Tibial artery (tissue), 4 donors: ENCODE measurements at regions not wholly inside any gene's neighbourhood (a gene's known extent, or its start where the extent isn't known, plus 50 kb on each side); places are given as distances from the start of the nearest gene placed in this dataset.

Experiments
- DNase-seq, 2 donors: peaks; one replicate each; pipeline ENCODE4 v3.0.0-alpha.2; 2019
- H3K27ac ChIP-seq, 2 donors: fragments of 200-600 bp; sonication (generic) in 1 of 2; 1 replicate in 1 of 2; 2 replicates in 1 of 2; pipeline ENCODE4 v1.5.1; 2018 to 2019; ENCODE audit warnings: mild to moderate bottlenecking in 1 of 2
- H3K27me3 ChIP-seq, 2 donors: fragments of 200-600 bp; sonication (generic) in 1 of 2; one replicate each; pipeline versions ENCODE4 v1.5.1 to v1.6.0; 2016 to 2019
- H3K36me3 ChIP-seq, 3 donors: fragments of 200-600 bp; sonication (generic) in 2 of 3; one replicate each; pipeline ENCODE4 v1.5.1; 2016 to 2019; ENCODE audit warnings: mild to moderate bottlenecking in 2 of 3
- H3K4me1 ChIP-seq, 4 donors: fragments of 200-600 bp; sonication (generic) in 2 of 4; 1 replicate in 3 of 4; 2 replicates in 1 of 4; pipeline ENCODE4 v1.5.1; 2016 to 2019
- H3K4me3 ChIP-seq, 2 donors: fragments of 200-600 bp; sonication (generic) in 1 of 2; 1 replicate in 1 of 2; 2 replicates in 1 of 2; pipeline ENCODE4 v1.5.1; 2018 to 2019; ENCODE audit warnings: mild to moderate bottlenecking in 2 of 2
- H3K9me3 ChIP-seq, 3 donors: fragments of 200-600 bp; sonication (generic) in 1 of 3; one replicate each; pipeline ENCODE4 v1.5.1; 2016 to 2019
- intact Hi-C: fragments of 100-400 bp; cut with DNase I; formaldehyde crosslinking; loops from one replicate; pipeline ENCODE4 v1.15.0; 2023; ENCODE audit warnings: low total_unique reads
- TF ChIP-seq, protein P1 (sequence below), 2 experiments: fragments of 200-600 bp in 1 of 2; fragments of 450-650 bp in 1 of 2; IDR thresholded peaks; one replicate each; pipeline ENCODE4 v1.5.1; 2017 to 2019; ENCODE audit warnings: antibody characterized with exemption in 2 of 2, mild to moderate bottlenecking in 1 of 2, moderate library complexity in 1 of 2

DNA sequence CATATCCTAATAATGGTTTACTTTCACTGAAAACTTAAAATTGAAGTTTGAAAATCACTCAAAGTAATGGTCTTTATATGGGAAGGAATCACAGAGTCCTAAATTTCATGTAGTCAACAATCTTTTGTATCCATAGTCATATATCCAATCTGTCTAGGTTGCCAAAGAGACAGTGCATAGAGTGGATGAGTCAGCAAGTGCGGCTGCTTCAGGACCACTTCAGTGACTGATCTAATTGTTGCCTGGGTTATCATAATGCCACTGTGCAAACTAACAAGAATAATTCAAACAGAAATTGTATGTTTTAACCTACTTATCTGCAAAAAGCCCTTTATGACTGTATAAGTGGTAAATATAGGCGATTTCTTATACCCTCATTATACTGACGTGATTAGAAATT lies 211.3 kb upstream of the PRR16 start:
- DNase-seq: no peak
- no peaks in the 10 kb centered on the region for H3K36me3 ChIP-seq
- no peak overlapping the region for H3K4me3 ChIP-seq
- no peaks in the 10 kb centered on the region for H3K27me3 ChIP-seq
- no peaks in the 10 kb centered on the region for H3K9me3 ChIP-seq
- TF ChIP-seq, protein P1, sequence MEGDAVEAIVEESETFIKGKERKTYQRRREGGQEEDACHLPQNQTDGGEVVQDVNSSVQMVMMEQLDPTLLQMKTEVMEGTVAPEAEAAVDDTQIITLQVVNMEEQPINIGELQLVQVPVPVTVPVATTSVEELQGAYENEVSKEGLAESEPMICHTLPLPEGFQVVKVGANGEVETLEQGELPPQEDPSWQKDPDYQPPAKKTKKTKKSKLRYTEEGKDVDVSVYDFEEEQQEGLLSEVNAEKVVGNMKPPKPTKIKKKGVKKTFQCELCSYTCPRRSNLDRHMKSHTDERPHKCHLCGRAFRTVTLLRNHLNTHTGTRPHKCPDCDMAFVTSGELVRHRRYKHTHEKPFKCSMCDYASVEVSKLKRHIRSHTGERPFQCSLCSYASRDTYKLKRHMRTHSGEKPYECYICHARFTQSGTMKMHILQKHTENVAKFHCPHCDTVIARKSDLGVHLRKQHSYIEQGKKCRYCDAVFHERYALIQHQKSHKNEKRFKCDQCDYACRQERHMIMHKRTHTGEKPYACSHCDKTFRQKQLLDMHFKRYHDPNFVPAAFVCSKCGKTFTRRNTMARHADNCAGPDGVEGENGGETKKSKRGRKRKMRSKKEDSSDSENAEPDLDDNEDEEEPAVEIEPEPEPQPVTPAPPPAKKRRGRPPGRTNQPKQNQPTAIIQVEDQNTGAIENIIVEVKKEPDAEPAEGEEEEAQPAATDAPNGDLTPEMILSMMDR (IDR thresholded peaks at IDR 0.05): no peak
- no peaks in the 10 kb centered on the region for H3K4me1 ChIP-seq
- intact Hi-C loops: no loop called here
- no peak overlapping the region for H3K27ac ChIP-seq

DNA sequence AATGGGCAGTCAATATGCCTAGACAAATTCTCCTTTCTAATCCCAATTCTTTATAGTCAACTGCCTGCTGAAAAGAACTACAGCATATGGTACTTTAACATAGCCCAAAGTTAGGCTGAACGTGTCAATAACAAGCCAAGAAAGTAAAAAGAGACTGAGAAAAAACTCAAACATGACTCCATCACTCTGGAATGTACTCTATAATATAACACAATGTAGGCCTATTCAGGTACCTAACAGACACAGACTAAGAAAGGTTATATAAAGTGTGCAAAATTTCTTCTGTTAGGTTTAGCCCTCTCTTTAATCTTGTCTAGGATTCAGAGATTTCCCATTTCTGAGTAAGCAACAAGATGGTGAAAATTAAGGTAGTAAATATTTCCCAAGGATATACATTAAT lies 209.7 kb upstream of the PRR16 start:
- no peaks in the 10 kb centered on the region for H3K9me3 ChIP-seq
- TF ChIP-seq, protein P1 (IDR thresholded peaks at IDR 0.05): no peak
- no peaks in the 10 kb centered on the region for H3K36me3 ChIP-seq
- no peaks in the 10 kb centered on the region for H3K4me1 ChIP-seq
- H3K27me3 ChIP-seq: no peaks in the 10 kb centered on the region
- H3K27ac ChIP-seq: no peak overlapping the region
- no peak for DNase-seq
- intact Hi-C loops: no loop called here
- no peak overlapping the region for H3K4me3 ChIP-seq

DNA sequence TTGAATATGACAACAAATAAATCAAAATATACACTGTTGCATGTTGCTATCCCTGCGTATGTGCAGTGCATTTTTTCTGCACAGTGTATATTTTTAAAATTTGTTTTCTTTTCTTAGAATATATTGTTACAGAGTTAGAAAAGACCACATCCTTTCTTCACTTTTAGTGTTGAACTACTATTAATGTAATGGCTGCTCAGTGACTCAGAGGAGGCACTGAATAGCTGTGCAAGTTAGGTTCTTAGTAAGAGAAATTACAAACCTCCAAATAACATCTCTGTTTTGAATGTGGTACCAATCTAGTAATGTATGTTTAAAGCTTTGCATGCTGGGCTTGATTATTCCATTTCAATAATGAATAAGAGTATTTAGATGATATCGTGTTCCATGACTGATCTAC lies 208.9 kb upstream of the PRR16 start:
- no peaks in the 10 kb centered on the region for H3K36me3 ChIP-seq
- no peaks in the 10 kb centered on the region for H3K9me3 ChIP-seq
- no peak overlapping the region for H3K4me3 ChIP-seq
- no peak for DNase-seq
- no peak overlapping the region for H3K27ac ChIP-seq
- TF ChIP-seq, protein P1 (IDR thresholded peaks at IDR 0.05): no peak
- H3K4me1 ChIP-seq: no peaks in the 10 kb centered on the region
- intact Hi-C loops: no loop called here
- no peaks in the 10 kb centered on the region for H3K27me3 ChIP-seq

DNA sequence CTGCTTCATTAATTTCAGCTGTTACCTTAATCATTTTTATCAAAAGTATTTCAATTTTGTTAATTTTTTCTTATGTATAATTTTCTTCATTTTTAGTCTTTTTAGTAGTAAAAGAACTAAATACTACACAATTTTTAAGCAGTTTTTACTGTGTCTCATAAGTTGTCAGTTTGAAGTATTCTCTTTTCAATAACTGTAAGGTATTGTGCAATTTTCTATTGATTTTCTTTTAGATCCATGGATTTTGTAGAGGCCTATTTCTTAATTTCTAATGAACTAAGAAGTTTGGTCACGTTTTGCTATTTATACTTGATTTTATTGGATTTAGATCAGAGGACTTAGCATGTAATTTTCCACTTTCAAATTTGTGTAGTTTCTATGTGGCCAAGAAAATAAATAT lies 207.7 kb upstream of the PRR16 start:
- Histone ChIP-seq H3K4me1 (no peaks in the 10 kb centered on the region), H3K9me3 (no peaks in the 10 kb centered on the region), H3K27ac (no peak overlapping the region), H3K27me3 (no peaks in the 10 kb centered on the region), H3K36me3 (no peaks in the 10 kb centered on the region), H3K4me3 (no peak overlapping the region)
- TF ChIP-seq, protein P1 (IDR thresholded peaks at IDR 0.05): no peak
- intact Hi-C loops: no loop called here
- DNase-seq: no peak

DNA sequence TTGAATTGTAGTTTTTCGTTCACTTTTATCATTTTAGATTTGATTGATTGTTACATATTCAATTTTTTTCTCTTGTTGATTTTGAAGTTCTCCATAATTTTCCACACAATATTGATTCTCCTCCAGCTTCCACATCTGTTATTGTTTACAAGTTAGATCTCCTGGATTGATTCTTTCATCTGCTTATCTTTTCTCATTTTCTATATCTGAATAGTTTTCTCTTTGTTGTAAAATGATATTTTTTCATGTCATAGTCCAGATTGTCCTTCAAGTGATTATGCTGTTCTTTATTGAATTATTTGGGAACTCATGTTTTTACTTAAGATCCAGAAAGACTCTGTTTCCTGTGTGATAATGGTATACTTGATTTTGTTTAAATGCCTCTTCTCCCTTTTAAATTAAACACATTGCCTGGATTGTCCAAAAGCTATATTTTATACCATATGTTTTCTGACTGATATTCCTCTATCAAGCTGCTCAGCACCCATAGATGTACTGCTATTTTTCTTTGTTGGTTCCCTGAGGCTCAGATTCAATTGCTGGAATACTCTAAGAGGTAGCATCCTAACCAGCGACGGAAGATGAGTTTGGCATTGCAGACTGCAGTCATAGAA lies 206.6 kb upstream of the PRR16 start:
- DNase-seq: no peak
- Histone ChIP-seq H3K27ac (no peak overlapping the region), H3K36me3 (no peaks in the 10 kb centered on the region), H3K4me3 (no peak overlapping the region), H3K4me1 (no peaks in the 10 kb centered on the region), H3K27me3 (no peaks in the 10 kb centered on the region), H3K9me3 (no peaks in the 10 kb centered on the region)
- TF ChIP-seq, protein P1 (IDR thresholded peaks at IDR 0.05): no peak
- intact Hi-C loops: no loop called here

DNA sequence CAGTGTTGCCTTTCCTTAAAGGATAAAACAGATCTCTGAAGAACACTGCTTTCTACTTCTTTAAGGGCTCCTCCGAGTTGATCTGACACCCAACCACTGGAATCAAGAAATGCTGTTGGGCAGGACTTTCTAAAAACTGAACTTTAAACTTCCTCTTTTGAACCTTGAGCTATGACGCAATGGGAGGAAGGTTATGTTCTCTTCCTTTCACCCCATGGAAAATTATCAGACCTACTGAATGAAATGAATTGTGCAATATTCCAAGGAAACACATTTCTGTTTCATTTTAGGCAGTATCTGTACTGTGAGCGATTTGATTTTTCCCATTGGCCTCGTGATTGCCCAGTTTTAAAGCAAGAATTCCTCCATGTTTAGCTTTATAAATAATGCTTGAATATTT lies 206.0 kb upstream of the PRR16 start:
- TF ChIP-seq, protein P1 (IDR thresholded peaks at IDR 0.05): no peak
- Histone ChIP-seq H3K4me3 (no peak overlapping the region), H3K9me3 (no peaks in the 10 kb centered on the region), H3K4me1 (no peaks in the 10 kb centered on the region), H3K27ac (no peak overlapping the region), H3K27me3 (no peaks in the 10 kb centered on the region), H3K36me3 (no peaks in the 10 kb centered on the region)
- no peak for DNase-seq
- intact Hi-C loops: no loop called here
